Fibroblast of skin of right biceps (primary cell): ENCODE measurements at regions not wholly inside any gene's neighbourhood (a gene's known extent, or its start where the extent isn't known, plus 50 kb on each side); places are given as distances from the start of the nearest gene placed in this dataset.

Experiments
- DNase-seq: peaks from one replicate; pipeline ENCODE4 v3.0.0-alpha.2; 2013

DNA sequence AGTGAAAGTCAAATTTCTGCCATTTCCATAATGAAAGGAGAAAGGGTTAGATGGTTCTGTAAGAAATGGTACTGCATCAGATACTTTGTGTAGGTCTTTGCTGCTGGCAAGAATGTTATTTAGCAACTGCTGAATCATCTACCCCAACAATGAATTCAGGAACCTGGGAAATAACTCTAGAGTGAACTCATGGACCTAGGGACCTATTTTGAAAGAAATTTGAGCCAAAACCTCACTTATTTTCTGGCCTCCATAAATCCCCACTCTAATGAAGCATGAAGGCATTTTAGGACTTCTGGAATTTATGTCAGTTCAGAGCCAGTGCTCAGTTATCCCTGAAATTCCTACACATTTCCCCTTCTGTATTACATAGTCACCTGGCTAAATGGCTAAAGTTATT is 50.9 kb upstream of the CPNE8 start:
- DNase-seq, result no peak
